H1 (cell line): ENCODE measurements at regions not wholly inside any gene's neighbourhood (a gene's known extent, or its start where the extent isn't known, plus 50 kb on each side); places are given as distances from the start of the nearest gene placed in this dataset.

Experiments
- CTCF ChIA-PET: fragments of 300-600 bp; sonication (Branson Sonifier 250); formaldehyde crosslinking; loops from one replicate; lab custom pipeline; 2021; ENCODE audit not compliant: partially characterized antibody; lab: Charles Lee
- POLR2A ChIA-PET: fragments of 300-600 bp; sonication (Branson Sonifier 250); formaldehyde crosslinking; loops from one replicate; lab custom pipeline; 2021; ENCODE audit warnings: inconsistent platforms; ENCODE audit not compliant: partially characterized antibody; lab: Charles Lee
- DNase-seq, 2 experiments: peaks; one replicate each; pipeline versions ENCODE4 v3.0.0 to v3.0.0-alpha.2; 2010 to 2022; ENCODE audit warnings: low spot score in 2 of 2, low read depth in 1 of 2, mixed read lengths in 1 of 2
- FAIRE-seq: peaks from 2 replicates; lab custom pipeline; 2011; peaks lifted over from hg19 to GRCh38; lab: Jason Lieb, UNC
- H2AFZ ChIP-seq: 2 replicates; pipeline ENCODE4 v1.8.1; 2012; ENCODE audit warnings: low read length, inconsistent platforms
- H2AK5ac ChIP-seq: 2 replicates; pipeline ENCODE4 v1.6.1; 2013; ENCODE audit warnings: low read depth, low read length
- H2BK120ac ChIP-seq: replicated peaks from 2 replicates; pipeline ENCODE3; 2013; ENCODE audit warnings: low read depth, low read length, inconsistent platforms
- H2BK12ac ChIP-seq: 2 replicates; pipeline ENCODE4 v1.6.1; 2013; ENCODE audit warnings: low read depth, low read length
- H2BK15ac ChIP-seq: 2 replicates; pipeline ENCODE4 v1.6.1; 2013; ENCODE audit warnings: low read length
- H2BK20ac ChIP-seq: 2 replicates; pipeline ENCODE4 v1.6.1; 2013; ENCODE audit warnings: low read length
- H2BK5ac ChIP-seq: 2 replicates; pipeline ENCODE4 v1.6.1; 2013; ENCODE audit warnings: low read depth, low read length
- H3K14ac ChIP-seq: 2 replicates; pipeline ENCODE4 v1.6.1; 2013; ENCODE audit warnings: inconsistent platforms; ENCODE audit not compliant: insufficient read length
- H3K18ac ChIP-seq: 2 replicates; pipeline ENCODE4 v1.6.1; 2013; ENCODE audit warnings: low read length; ENCODE audit errors: extremely low read depth
- H3K23ac ChIP-seq: 2 replicates; pipeline ENCODE4 v1.6.1; 2013; ENCODE audit warnings: inconsistent platforms; ENCODE audit not compliant: insufficient read length
- H3K23me2 ChIP-seq: 2 replicates; pipeline ENCODE4 v1.6.1; 2013; ENCODE audit warnings: low read depth, low read length
- H3K27ac ChIP-seq: 2 replicates; pipeline ENCODE4 v1.6.1; 2011; ENCODE audit warnings: low read depth, low read length, inconsistent platforms
- H3K27me3 ChIP-seq, 4 experiments: replicated peaks in 1 of 4; 1 replicate in 1 of 4; 2 replicates in 3 of 4; pipeline versions ENCODE4 v1.6.1 to v1.8.1; 2011 to 2013; ENCODE audit warnings: low read length in 3 of 4, mild to moderate bottlenecking in 3 of 4, inconsistent platforms in 2 of 4, mixed read lengths in 2 of 4, moderate library complexity in 1 of 4; ENCODE audit not compliant: control insufficient read depth in 3 of 4, insufficient read depth in 3 of 4; ENCODE audit errors: extremely low read depth in 1 of 4
- H3K36me3 ChIP-seq, 4 experiments: 2 replicates each; pipeline versions ENCODE4 v1.6.1 to v1.8.1; 2011 to 2013; ENCODE audit warnings: mild to moderate bottlenecking in 4 of 4, low read length in 3 of 4, moderate library complexity in 2 of 4, control low read depth in 1 of 4, inconsistent platforms in 1 of 4; ENCODE audit not compliant: insufficient read depth in 4 of 4, control insufficient read depth in 2 of 4
- H3K4ac ChIP-seq: replicated peaks from 2 replicates; pipeline ENCODE3; 2013; ENCODE audit warnings: low read length, low read depth, mixed read lengths, inconsistent platforms; ENCODE audit not compliant: insufficient read length
- H3K4me1 ChIP-seq, 4 experiments: replicated peaks in 1 of 4; 1 replicate in 1 of 4; 2 replicates in 3 of 4; pipeline versions ENCODE4 v1.6.1 to v1.8.1; 2011 to 2013; ENCODE audit warnings: low read length in 3 of 4, inconsistent platforms in 2 of 4, mixed read lengths in 1 of 4; ENCODE audit not compliant: insufficient read depth in 4 of 4, control insufficient read depth in 3 of 4
- H3K4me2 ChIP-seq, 2 experiments: 2 replicates each; pipeline versions ENCODE4 v1.6.1 to v1.8.1; 2011 to 2013; ENCODE audit warnings: low read depth in 2 of 2, low read length in 2 of 2, control low read depth in 1 of 2, inconsistent platforms in 1 of 2, mild to moderate bottlenecking in 1 of 2; ENCODE audit not compliant: insufficient read depth in 1 of 2
- H3K4me3 ChIP-seq, 4 experiments: fragments of 200-600, 300-600 bp in 1 of 4; sonication (generic), shearing (Covaris generic), sonication (Bioruptor Twin) in 1 of 4; 2 replicates each; pipeline versions ENCODE4 v1.5.1 to v1.8.1; 2011 to 2016; ENCODE audit warnings: low read length in 4 of 4, low read depth in 3 of 4, control low read depth in 2 of 4, inconsistent platforms in 2 of 4, mild to moderate bottlenecking in 2 of 4, mixed read lengths in 1 of 4, moderate library complexity in 1 of 4; ENCODE audit not compliant: insufficient read depth in 2 of 4; ENCODE audit errors: extremely low read depth in 1 of 4
- H3K56ac ChIP-seq: replicated peaks from 2 replicates; pipeline ENCODE3; 2013; ENCODE audit warnings: low read depth, mild to moderate bottlenecking, mixed read lengths, low read length, inconsistent platforms; ENCODE audit not compliant: insufficient read length
- H3K79me1 ChIP-seq: 2 replicates; pipeline ENCODE4 v1.6.1; 2013; ENCODE audit warnings: low read depth, low read length, control low read depth
- H3K79me2 ChIP-seq, 2 experiments: 2 replicates each; pipeline versions ENCODE4 v1.6.1 to v1.8.1; 2012 to 2013; ENCODE audit warnings: low read length in 2 of 2, mild to moderate bottlenecking in 2 of 2, inconsistent platforms in 1 of 2; ENCODE audit not compliant: insufficient read depth in 2 of 2, control insufficient read depth in 1 of 2
- H3K9ac ChIP-seq, 4 experiments: replicated peaks in 1 of 4; 1 replicate in 1 of 4; 2 replicates in 3 of 4; pipeline versions ENCODE4 v1.6.1 to v1.8.1; 2011 to 2013; ENCODE audit warnings: low read depth in 3 of 4, low read length in 3 of 4, control low read depth in 2 of 4, mild to moderate bottlenecking in 2 of 4, moderate library complexity in 2 of 4, inconsistent platforms in 1 of 4; ENCODE audit errors: extremely low read depth in 1 of 4
- H3K9me3 ChIP-seq, 2 experiments: 2 replicates each; pipeline versions ENCODE4 v1.6.1 to v1.8.1; 2012 to 2013; ENCODE audit warnings: mild to moderate bottlenecking in 2 of 2, moderate library complexity in 2 of 2, control low read depth in 1 of 2, inconsistent platforms in 1 of 2, low read depth in 1 of 2, low read length in 1 of 2, mixed read lengths in 1 of 2; ENCODE audit not compliant: insufficient read depth in 2 of 2
- H4K20me1 ChIP-seq, 2 experiments: replicated peaks in 1 of 2; 2 replicates each; pipeline versions ENCODE3 to v1.8.1; 2011 to 2013; ENCODE audit warnings: inconsistent platforms in 2 of 2, low read length in 2 of 2, mild to moderate bottlenecking in 1 of 2; ENCODE audit not compliant: insufficient read depth in 2 of 2, control insufficient read depth in 1 of 2
- H4K5ac ChIP-seq: 2 replicates; pipeline ENCODE4 v1.6.1; 2013; ENCODE audit warnings: low read length, low read depth, mixed read lengths, inconsistent platforms; ENCODE audit not compliant: insufficient read length
- H4K8ac ChIP-seq: 2 replicates; pipeline ENCODE4 v1.8.0; 2013; ENCODE audit warnings: mild to moderate bottlenecking, moderate library complexity, low read length, inconsistent platforms; ENCODE audit not compliant: insufficient read depth; ENCODE audit errors: extremely low read depth
- H4K91ac ChIP-seq: replicated peaks from 2 replicates; pipeline ENCODE3; 2013; ENCODE audit warnings: low read length, mixed read lengths, inconsistent platforms; ENCODE audit not compliant: insufficient read length
- BCL11A ChIP-seq, 2 experiments: IDR thresholded peaks; one replicate each; pipeline ENCODE4 v1.6.1; 2011; ENCODE audit warnings: low read depth in 2 of 2, low read length in 2 of 2, mild to moderate bottlenecking in 2 of 2
- GTF2F1 ChIP-seq: IDR thresholded peaks from 2 replicates; pipeline ENCODE4 v1.6.1; 2012; ENCODE audit warnings: low read depth, low read length, improper control_type of control experiment, borderline replicate concordance
- KDM4A ChIP-seq: IDR thresholded peaks from one replicate; pipeline ENCODE4 v1.7.1; 2012; ENCODE audit warnings: low read depth, mild to moderate bottlenecking, moderate library complexity, low read length, inconsistent platforms; ENCODE audit not compliant: severe bottlenecking
- PHF8 ChIP-seq: fragments of 200-600 bp; sonication (generic); conservative IDR thresholded peaks from 2 replicates; pipeline ENCODE4 v1.7.1; 2012; ENCODE audit warnings: low read depth, mild to moderate bottlenecking, inconsistent platforms, low read length, moderate library complexity
- SIX5 ChIP-seq: IDR thresholded peaks from 2 replicates; pipeline ENCODE4 v1.6.1; 2011; ENCODE audit warnings: mild to moderate bottlenecking, low read depth, low read length
- TCF12 ChIP-seq: IDR thresholded peaks from 2 replicates; pipeline ENCODE4 v1.6.1; 2011; ENCODE audit warnings: low read depth, mild to moderate bottlenecking, low read length
- WGBS, 2 experiments: shearing (Covaris generic) in 1 of 2; methylation state at CpG; one replicate each; pipeline versions ENCODE4 v1.1.6 to v1.1.7; 2013 to 2015; ENCODE audit warnings: low lambda C conversion rate in 2 of 2, mixed read lengths in 2 of 2, inconsistent platforms in 1 of 2, low coverage in 1 of 2, missing lambda C conversion rate in 1 of 2; ENCODE audit not compliant: insufficient replicate concordance in 2 of 2, insufficient coverage in 1 of 2, insufficient read length in 1 of 2; ENCODE audit errors: extremely low coverage in 1 of 2, missing lambda C conversion rate in 1 of 2; 5-methylcytosine and 5-hydroxymethylcytosine counted together

GRCh38 chr16:13529193-13529982 lies 390.6 kb upstream of the ERCC4 start:
- Histone ChIP-seq H3K27ac (no peak overlapping the region), H2BK5ac (no peak overlapping the region), H3K23ac (no peak overlapping the region), H3K4me2 (no peak overlapping the region), H3K79me2 (no peaks in the 10 kb centered on the region), H3K4me3 (no peak overlapping the region), H3K9ac (no peak overlapping the region), H3K27me3 (no peaks in the 10 kb centered on the region), H2BK20ac (0 out of 2 replicates have a peak overlapping the region, but pooled peaks have one; percentile 43), H4K20me1 (no peaks in the 10 kb centered on the region), H2BK120ac (no peak overlapping the region), H2BK12ac (no peak overlapping the region), H3K9me3 (no peaks in the 10 kb centered on the region), H4K91ac (no peak overlapping the region), H3K18ac (no peak overlapping the region), H3K4ac (no peak overlapping the region), H4K5ac (no peak overlapping the region), H3K23me2 (no peaks in the 10 kb centered on the region; the same call in 1 of the 2 replicates), H4K8ac (no peak overlapping the region), H2AK5ac (0 out of 2 replicates have a peak overlapping the region, but pooled peaks have one; percentile 67), H2BK15ac (no peak overlapping the region), H3K56ac (no peak overlapping the region), H3K14ac (no peak overlapping the region), H3K79me1 (no peaks in the 10 kb centered on the region), H3K4me1 (peaks cover 0 to 7% (median 0%) of the 10 kb centered on the region in 4 experiments; a peak in 2 of 7 replicates), H2AFZ (no peak overlapping the region), H3K36me3 (no peaks in the 10 kb centered on the region)
- ChIA-PET CTCF (interaction anchor here (1.3 kb wide), 1 partner anchor 11 kb away, joined by 4 read pairs; no protein-coding TSS in a partner anchor), POLR2A (no interaction called here)
- TF ChIP-seq PHF8 (no peak), GTF2F1 (no peak), BCL11A (IDR thresholded peaks at IDR 0.05; ENCODE audit: low read depth in 2 of 2, low read length in 2 of 2) (no peak), TCF12 (no peak), KDM4A (no peak), SIX5 (no peak)
- DNase-seq (peak in 1 of 2 experiments; percentile 17), FAIRE-seq (peak; percentile 50)
- 83% methylated on average over 3 of the region's 3 CpGs; no CpG with 5 or more reads in 1 of the 2 experiments for WGBS, 2 experiments
